ENCODE measurements at regions not wholly inside any gene's neighbourhood (a gene's known extent, or its start where the extent isn't known, plus 50 kb on each side); places are given as distances from the start of the nearest gene placed in this dataset.

DNA sequence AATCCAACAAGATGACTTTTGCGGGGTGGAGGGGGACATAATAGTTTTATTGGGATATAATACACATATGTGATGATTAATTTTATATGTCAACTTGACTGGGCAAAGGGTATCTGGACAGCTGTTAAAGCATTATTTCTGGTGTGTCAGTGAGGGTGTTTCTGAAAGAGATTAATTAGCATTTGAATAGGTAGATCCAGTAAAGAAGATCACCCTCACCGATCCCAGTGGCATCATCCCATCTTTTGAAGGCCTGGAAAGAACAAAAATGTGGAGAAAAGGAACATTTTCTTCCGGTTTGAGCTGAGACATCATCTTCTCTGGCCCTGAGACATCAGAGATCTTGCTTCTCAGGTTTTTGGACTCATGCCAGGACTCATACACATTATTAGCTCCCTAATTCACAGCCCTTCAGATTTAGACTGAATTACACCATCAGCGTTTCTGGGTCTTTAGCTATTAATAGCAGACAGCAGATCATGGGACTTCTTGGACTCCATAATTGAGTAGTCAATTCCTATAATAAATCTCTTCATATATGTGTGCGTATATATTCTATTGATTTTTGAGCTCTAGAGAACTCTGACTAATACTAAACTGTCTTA is 283.6 kb downstream of the PCNX1 start:
- Histone ChIP-seq H2AFZ (ENCODE audit: low read depth, low read length) (no peak overlapping the region), H3K9me3 (ENCODE audit: low read length) (no peaks in the 10 kb centered on the region), H3K4me3 (ENCODE audit: low read length) (no peak overlapping the region), H3K4me2 (ENCODE audit: low read length) (no peak overlapping the region), H3K79me2 (replicated peaks; ENCODE audit: insufficient read depth, low read length) (no peaks in the 10 kb centered on the region), H3K27me3 (ENCODE audit: insufficient read depth, low read depth, low read length) (no peaks in the 10 kb centered on the region), H3F3A (ENCODE audit: insufficient read depth, low read length, poor library complexity, severe bottlenecking) (no peaks in the 10 kb centered on the region), H3K9ac (ENCODE audit: low read length) (no peak overlapping the region), H4K20me1 (ENCODE audit: insufficient read depth) (no peaks in the 10 kb centered on the region), H3K27ac (ENCODE audit: low read length) (no peak overlapping the region), H3K9me2 (ENCODE audit: insufficient read depth, low read length) (no peaks in the 10 kb centered on the region), H3K36me3 (ENCODE audit: insufficient read depth, low read length) (no peaks in the 10 kb centered on the region)
- TF ChIP-seq, protein P1, sequence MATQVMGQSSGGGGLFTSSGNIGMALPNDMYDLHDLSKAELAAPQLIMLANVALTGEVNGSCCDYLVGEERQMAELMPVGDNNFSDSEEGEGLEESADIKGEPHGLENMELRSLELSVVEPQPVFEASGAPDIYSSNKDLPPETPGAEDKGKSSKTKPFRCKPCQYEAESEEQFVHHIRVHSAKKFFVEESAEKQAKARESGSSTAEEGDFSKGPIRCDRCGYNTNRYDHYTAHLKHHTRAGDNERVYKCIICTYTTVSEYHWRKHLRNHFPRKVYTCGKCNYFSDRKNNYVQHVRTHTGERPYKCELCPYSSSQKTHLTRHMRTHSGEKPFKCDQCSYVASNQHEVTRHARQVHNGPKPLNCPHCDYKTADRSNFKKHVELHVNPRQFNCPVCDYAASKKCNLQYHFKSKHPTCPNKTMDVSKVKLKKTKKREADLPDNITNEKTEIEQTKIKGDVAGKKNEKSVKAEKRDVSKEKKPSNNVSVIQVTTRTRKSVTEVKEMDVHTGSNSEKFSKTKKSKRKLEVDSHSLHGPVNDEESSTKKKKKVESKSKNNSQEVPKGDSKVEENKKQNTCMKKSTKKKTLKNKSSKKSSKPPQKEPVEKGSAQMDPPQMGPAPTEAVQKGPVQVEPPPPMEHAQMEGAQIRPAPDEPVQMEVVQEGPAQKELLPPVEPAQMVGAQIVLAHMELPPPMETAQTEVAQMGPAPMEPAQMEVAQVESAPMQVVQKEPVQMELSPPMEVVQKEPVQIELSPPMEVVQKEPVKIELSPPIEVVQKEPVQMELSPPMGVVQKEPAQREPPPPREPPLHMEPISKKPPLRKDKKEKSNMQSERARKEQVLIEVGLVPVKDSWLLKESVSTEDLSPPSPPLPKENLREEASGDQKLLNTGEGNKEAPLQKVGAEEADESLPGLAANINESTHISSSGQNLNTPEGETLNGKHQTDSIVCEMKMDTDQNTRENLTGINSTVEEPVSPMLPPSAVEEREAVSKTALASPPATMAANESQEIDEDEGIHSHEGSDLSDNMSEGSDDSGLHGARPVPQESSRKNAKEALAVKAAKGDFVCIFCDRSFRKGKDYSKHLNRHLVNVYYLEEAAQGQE (IDR thresholded peaks at IDR 0.05; ENCODE audit: borderline replicate concordance) = no peak

DNA sequence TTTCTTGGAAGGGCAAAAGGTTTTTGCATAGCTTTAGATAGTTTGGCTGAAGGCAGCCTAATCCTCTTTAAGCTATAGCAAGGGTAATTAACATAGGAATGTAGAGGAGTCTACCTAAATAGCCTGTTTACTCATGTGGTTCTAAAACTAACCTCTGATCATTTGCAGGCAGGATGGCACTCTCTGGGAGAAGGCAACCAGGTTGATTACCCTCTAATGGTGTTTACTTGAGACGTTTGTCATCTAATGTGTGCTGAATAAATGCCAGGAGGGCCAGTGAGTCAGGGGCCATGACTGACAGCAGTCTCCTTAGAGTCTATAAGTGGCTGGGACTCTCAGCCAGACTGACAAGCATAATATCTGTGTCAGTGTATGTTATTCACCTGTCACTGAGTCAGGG is 286.4 kb downstream of the PCNX1 start:
- Histone ChIP-seq H4K20me1 (ENCODE audit: insufficient read depth) (no peaks in the 10 kb centered on the region), H3K4me2 (ENCODE audit: low read length) (no peak overlapping the region), H3K9me3 (ENCODE audit: low read length) (no peaks in the 10 kb centered on the region), H3K27ac (ENCODE audit: low read length) (no peak overlapping the region), H3K9me2 (ENCODE audit: insufficient read depth, low read length) (no peaks in the 10 kb centered on the region), H3K79me2 (replicated peaks; ENCODE audit: insufficient read depth, low read length) (no peaks in the 10 kb centered on the region), H3K4me3 (ENCODE audit: low read length) (no peak overlapping the region), H2AFZ (ENCODE audit: low read depth, low read length) (no peak overlapping the region), H3K36me3 (ENCODE audit: insufficient read depth, low read length) (no peaks in the 10 kb centered on the region), H3K9ac (ENCODE audit: low read length) (no peak overlapping the region), H3F3A (ENCODE audit: insufficient read depth, low read length, poor library complexity, severe bottlenecking) (no peaks in the 10 kb centered on the region), H3K27me3 (ENCODE audit: insufficient read depth, low read depth, low read length) (no peaks in the 10 kb centered on the region)
- TF ChIP-seq, protein P1 (IDR thresholded peaks at IDR 0.05; ENCODE audit: borderline replicate concordance) = no peak
- TF ChIP-seq, protein P2, sequence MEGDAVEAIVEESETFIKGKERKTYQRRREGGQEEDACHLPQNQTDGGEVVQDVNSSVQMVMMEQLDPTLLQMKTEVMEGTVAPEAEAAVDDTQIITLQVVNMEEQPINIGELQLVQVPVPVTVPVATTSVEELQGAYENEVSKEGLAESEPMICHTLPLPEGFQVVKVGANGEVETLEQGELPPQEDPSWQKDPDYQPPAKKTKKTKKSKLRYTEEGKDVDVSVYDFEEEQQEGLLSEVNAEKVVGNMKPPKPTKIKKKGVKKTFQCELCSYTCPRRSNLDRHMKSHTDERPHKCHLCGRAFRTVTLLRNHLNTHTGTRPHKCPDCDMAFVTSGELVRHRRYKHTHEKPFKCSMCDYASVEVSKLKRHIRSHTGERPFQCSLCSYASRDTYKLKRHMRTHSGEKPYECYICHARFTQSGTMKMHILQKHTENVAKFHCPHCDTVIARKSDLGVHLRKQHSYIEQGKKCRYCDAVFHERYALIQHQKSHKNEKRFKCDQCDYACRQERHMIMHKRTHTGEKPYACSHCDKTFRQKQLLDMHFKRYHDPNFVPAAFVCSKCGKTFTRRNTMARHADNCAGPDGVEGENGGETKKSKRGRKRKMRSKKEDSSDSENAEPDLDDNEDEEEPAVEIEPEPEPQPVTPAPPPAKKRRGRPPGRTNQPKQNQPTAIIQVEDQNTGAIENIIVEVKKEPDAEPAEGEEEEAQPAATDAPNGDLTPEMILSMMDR (IDR thresholded peaks at IDR 0.05; ENCODE audit: poor library complexity, severe bottlenecking) = no peak
- TF ChIP-seq EZH2 (IDR thresholded peaks at IDR 0.05; ENCODE audit: borderline replicate concordance, insufficient read depth, low read length, poor library complexity, severe bottlenecking) (no peak), RAD21 (conservative IDR thresholded peaks at IDR 0.05) (no peak), EP300 (conservative IDR thresholded peaks at IDR 0.05; ENCODE audit: poor library complexity, severe bottlenecking) (peak; percentile 75), POLR2AphosphoS5 (IDR thresholded peaks at IDR 0.05) (peak; percentile 34), TAF1 (IDR thresholded peaks at IDR 0.05; ENCODE audit: low read depth) (no peak), MXI1 (conservative IDR thresholded peaks at IDR 0.05; ENCODE audit: poor library complexity, severe bottlenecking) (no peak), SMC3 (conservative IDR thresholded peaks at IDR 0.05; ENCODE audit: poor library complexity) (no peak)
